Esophagus muscularis mucosa (tissue), 4 donors: ENCODE measurements at regions not wholly inside any gene's neighbourhood (a gene's known extent, or its start where the extent isn't known, plus 50 kb on each side); places are given as distances from the start of the nearest gene placed in this dataset.

Source experiments
- CTCF ChIP-seq, 3 experiments: fragments of 200-600 bp in 2 of 3; fragments of 450-650 bp in 1 of 3; sonication (generic) in 2 of 3; IDR thresholded peaks; one replicate each; pipeline ENCODE4 v1.5.1; 2017 to 2019; ENCODE audit warnings: antibody characterized with exemption in 3 of 3, mild to moderate bottlenecking in 2 of 3, moderate library complexity in 1 of 3
- EP300 ChIP-seq: sonication (generic); formaldehyde crosslinking; IDR thresholded peaks from one replicate; pipeline ENCODE4 v1.6.1; 2017; ENCODE audit warnings: antibody characterized with exemption
- POLR2A ChIP-seq: fragments of 450-650 bp; IDR thresholded peaks from one replicate; pipeline ENCODE4 v1.6.1; 2017; ENCODE audit warnings: antibody characterized with exemption, moderate library complexity, mild to moderate bottlenecking, low read depth
- POLR2AphosphoS5 ChIP-seq, 2 donors: sonication (generic); formaldehyde crosslinking; IDR thresholded peaks; one replicate each; pipeline ENCODE4 v1.6.1; 2017; ENCODE audit warnings: antibody characterized with exemption in 2 of 2

GRCh38 chr1:106502659-106503058 is 553.8 kb upstream of the PRMT6 start:
- TF ChIP-seq POLR2AphosphoS5 (IDR thresholded peaks at IDR 0.05): no peak
- TF ChIP-seq CTCF (IDR thresholded peaks at IDR 0.05): no peak
- no peak for TF ChIP-seq POLR2A
- TF ChIP-seq EP300: no peak
